Brain pericyte (primary cell): ENCODE measurements at regions not wholly inside any gene's neighbourhood (a gene's known extent, or its start where the extent isn't known, plus 50 kb on each side); places are given as distances from the start of the nearest gene placed in this dataset.

Source experiments
- DNase-seq: peaks from one replicate; pipeline ENCODE4 v3.0.0-alpha.2; 2012; ENCODE audit warnings: low read depth, low spot score

- DNase-seq: no peak
Measured at GRCh38 chr2:122960759-122961641, 1064.1 kb upstream of the CNTNAP5 start.

- no peak for DNase-seq
Measured at GRCh38 chr2:122966461-122966860, 1058.6 kb upstream of the CNTNAP5 start.

- DNase-seq: no peak
Measured at GRCh38 chr2:122977580-122977979, 1047.5 kb upstream of the CNTNAP5 start.

- no peak for DNase-seq
Measured at GRCh38 chr2:122980671-122981070, 1044.4 kb upstream of the CNTNAP5 start.

GRCh38 chr2:122982936-122983335 is 1042.2 kb upstream of the CNTNAP5 start:
- DNase-seq: no peak

DNA sequence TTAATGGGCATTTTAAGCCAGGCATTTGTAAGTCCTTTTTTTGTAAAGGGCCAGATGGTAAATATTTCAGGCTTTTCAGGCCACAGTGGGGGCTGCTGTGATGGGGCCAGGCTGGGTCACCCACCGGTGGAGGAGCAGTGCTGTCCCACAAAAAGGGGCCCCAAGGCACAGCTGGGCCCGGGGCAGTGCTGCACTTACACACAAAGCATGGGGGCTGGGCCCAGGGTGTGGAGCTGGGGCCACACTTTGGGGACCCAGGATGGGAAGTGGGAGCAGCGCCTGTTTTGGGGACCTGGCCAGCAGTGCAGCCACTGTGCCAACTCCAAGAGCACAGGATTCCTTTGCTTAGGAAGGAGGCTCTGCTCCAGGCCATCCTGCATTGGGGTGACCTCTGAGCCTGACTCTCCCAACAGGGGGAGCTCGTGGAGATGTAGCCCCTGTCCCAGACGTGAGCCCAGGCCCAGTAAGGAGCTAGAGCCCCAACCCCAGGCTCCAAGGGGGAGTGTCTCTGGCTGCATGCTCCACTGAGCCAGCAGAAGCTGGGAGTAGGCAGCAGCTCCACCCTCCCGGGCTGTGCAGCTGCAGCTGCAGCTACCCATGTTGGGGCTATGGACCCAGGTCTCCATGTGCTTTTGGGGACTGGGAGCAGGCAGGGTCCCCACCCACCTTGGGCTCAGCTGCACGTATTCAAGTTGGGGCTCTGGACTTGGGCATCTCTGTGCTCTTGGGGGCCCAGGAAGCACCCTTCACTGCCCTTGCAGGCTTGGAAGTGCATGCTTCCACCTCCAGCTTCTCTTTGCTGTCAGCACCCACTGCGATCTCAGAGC is 1036.5 kb upstream of the CNTNAP5 start:
- DNase-seq: no peak

GRCh38 chr2:122993592-122993991 is 1031.5 kb upstream of the CNTNAP5 start:
- DNase-seq: no peak

GRCh38 chr2:122999258-122999657 is 1025.8 kb upstream of the CNTNAP5 start:
- no peak for DNase-seq

- no peak for DNase-seq
Measured at GRCh38 chr2:122999821-123000220, 1025.3 kb upstream of the CNTNAP5 start.

GRCh38 chr2:123002660-123003248 is 1022.3 kb upstream of the CNTNAP5 start:
- no peak for DNase-seq

DNA sequence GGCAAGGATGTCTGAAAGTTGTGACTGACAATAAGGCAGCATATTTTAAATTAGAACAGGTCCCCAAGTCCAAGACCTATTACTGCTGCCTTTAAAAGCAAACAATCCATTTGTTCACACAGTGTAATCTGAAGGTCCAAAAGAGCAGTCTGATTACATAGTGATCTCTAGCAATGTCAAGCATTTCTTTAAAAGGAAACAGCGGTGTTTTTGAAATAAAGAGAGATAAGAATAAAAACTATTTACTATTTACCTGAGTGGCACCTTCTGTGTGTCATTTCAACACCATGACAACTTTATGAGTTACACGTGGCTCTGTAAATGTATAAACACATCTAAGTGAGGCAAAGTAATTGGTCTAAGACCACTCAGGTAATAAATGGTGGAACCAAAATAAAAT is 1009.9 kb upstream of the CNTNAP5 start:
- no peak for DNase-seq

DNA sequence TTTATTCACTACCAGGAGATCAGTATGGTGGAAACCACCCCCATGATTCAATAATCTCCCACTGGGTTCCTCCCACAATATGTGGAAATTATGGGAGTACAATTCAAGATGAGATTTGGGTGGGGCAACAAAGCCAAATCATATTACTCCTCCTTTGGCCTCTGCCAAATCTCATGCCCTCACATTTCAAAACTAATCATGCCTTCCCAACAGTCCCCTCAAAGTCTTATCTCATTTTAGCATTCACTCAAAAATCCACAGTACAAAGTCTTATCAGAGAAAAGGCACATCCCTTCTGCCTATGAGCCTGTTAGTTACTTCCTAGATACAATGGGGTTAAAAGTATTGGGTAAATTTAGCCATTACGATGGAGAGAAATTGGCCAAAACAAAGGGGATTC is 989.5 kb upstream of the CNTNAP5 start:
- no peak for DNase-seq

GRCh38 chr2:123036300-123036699 is 988.8 kb upstream of the CNTNAP5 start:
- no peak for DNase-seq

- no peak for DNase-seq
Measured at GRCh38 chr2:123040506-123040905, 984.6 kb upstream of the CNTNAP5 start.

DNA sequence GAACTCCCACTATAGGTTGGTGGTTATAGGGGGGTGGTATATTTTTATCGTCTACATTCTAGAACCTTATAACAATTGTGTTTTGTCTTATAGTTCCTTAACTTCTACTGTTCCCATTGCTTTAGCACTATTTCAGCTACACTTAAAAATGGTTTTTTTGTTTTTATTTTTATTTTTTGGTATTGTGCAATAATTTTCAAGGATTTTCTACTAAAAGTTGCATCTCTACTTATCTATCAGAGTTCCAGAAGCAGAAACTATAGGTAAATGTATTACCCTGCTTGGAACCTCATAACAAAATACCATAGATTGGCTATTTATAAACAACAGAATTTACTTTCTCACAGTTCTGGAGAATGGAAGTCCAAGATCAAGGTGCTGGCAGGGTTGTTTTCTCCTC is 981.6 kb upstream of the CNTNAP5 start:
- no peak for DNase-seq

- DNase-seq: no peak
Measured at GRCh38 chr2:123045713-123046112, 979.4 kb upstream of the CNTNAP5 start.

DNA sequence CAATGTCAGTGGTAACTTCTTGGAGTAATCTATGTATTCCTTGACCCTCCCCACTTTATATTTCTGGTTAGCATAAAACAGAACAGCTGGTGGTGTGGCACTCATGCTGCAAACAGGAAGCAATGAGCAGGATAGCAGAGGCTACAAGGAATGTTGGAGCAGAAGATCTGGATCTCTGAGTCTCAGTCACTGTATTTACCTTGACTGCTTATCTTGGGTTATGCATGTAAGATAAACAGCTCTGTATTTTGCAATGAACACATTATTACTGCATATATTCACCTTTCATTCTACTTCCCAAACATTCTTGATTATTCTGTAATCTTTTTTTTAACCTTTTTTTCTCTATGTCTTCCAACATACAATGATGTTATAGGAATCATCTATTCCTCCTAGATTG is 977.9 kb upstream of the CNTNAP5 start:
- no peak for DNase-seq

DNA sequence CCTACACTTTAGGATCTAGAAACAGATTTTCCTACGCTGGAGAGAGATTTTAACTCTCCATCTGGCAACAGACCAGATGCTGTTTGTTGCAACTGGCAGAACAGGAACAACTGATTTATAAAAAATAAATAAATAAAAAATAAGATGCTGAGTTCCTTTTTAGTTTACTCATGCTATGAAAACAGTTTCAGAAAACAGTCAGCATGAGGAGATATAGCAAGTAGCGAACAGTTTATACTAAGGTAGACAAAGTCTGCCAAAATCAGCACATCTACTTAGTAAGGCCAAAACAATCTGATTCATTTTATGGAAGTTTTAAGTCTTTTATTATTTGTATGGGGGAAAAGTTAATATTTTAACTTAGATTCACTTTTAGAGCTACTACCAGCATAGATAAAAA is 974.0 kb upstream of the CNTNAP5 start:
- no peak for DNase-seq

DNA sequence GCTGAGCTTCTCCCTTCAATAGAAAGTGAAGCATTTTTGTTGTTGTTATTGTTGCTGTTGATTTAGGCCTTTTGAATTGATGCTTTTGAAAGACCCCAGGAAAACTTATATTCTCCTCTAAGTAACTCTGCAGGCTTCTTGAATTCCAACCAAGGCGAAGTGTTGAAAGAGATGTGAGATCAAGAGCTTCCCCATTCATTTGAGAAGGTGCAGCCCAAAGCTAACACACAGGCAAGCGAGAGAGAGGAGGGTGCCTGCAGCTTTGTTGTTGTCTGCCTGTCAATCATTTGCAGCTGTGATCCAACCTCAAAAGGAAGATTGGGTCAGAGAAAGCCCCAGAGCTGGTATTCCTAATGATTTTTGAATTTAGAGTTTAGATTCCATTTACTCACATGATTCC is 963.6 kb upstream of the CNTNAP5 start:
- no peak for DNase-seq

GRCh38 chr2:123073371-123073770 is 951.7 kb upstream of the CNTNAP5 start:
- no peak for DNase-seq

DNA sequence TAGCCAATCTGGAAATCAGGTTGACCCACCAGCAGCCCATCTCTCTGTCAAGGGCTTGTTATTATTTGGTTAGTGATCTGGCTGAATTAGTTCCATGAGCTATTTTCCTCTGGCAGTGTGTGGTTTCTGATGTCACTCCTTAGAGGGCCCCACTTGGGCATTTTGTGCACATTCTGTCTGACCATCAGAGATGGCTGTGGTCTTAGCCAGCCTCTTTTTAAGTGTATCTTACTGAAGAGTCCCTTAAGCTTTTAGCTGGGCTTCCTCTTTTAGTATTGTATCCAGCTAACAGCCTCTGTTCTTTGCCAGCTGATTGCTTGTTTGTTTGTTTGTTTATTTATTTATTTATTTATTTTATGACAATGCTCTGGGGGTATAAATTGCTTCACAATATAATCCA is 951.1 kb upstream of the CNTNAP5 start:
- DNase-seq: no peak

DNA sequence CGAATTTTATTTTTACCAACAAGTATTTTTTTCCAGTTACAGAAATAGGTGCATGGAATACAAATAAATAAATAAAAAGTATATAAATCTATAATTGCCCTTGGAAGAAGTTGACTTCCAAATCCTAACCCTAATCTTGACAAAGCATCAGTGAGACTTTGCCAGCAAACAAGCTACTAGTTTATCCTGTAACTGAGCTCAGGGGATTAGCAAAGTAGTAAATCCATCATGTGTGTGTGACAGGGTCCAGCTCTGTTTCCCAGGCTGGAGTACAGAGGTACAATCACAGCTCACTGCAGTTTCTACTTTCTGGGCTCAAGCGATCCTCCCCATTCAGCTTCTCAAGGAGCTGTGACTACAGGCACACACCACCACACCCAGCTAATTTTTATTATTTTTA is 948.0 kb upstream of the CNTNAP5 start:
- no peak for DNase-seq
